SK-N-SH (cell line): ENCODE measurements at regions not wholly inside any gene's neighbourhood (a gene's known extent, or its start where the extent isn't known, plus 50 kb on each side); places are given as distances from the start of the nearest gene placed in this dataset.

ENCODE experiments used
- CTCF ChIP-seq: fragments of 200-600 bp; sonication (generic); IDR thresholded peaks from 2 replicates; pipeline ENCODE4 v1.6.1; 2017; ENCODE audit warnings: antibody characterized with exemption, mild to moderate bottlenecking, moderate library complexity
- FOXM1 ChIP-seq: IDR thresholded peaks from 2 replicates; pipeline ENCODE4 v1.4.0; 2012; ENCODE audit warnings: low read depth, mild to moderate bottlenecking
- MAX ChIP-seq: IDR thresholded peaks from 2 replicates; pipeline ENCODE4 v1.4.0; 2012; ENCODE audit warnings: low read depth
- POLR2AphosphoS5 ChIP-seq: IDR thresholded peaks from 2 replicates; pipeline ENCODE4 v1.6.1; 2012; ENCODE audit warnings: low read depth, low read length
- SIN3A ChIP-seq: IDR thresholded peaks from 2 replicates; pipeline ENCODE4 v1.6.1; 2012; ENCODE audit warnings: low read depth, mild to moderate bottlenecking, low read length, moderate library complexity, borderline replicate concordance

GRCh38 chr5:142506756-142507155 lies 179.1 kb downstream of the FGF1 start:
- TF ChIP-seq MAX (no peak), SIN3A (no peak), FOXM1 (no peak), POLR2AphosphoS5 (no peak), CTCF (no peak)
